ENCODE measurements at regions not wholly inside any gene's neighbourhood (a gene's known extent, or its start where the extent isn't known, plus 50 kb on each side); places are given as distances from the start of the nearest gene placed in this dataset.
"Not testable (repeated sequence)": the region's sequence is repeated elsewhere in the genome, so short reads cannot be mapped to it uniquely, and the experiment has no call there.

GRCh38 chr2:153403940-153404339 is 74.6 kb downstream of the RPRM start:
- in situ Hi-C loops (cut with HindIII; ENCODE audit: low sequenced_read_pairs) = no loop called here
- DNase-seq (ENCODE audit: low read depth) = no peak
- TF ChIP-seq, protein P1, sequence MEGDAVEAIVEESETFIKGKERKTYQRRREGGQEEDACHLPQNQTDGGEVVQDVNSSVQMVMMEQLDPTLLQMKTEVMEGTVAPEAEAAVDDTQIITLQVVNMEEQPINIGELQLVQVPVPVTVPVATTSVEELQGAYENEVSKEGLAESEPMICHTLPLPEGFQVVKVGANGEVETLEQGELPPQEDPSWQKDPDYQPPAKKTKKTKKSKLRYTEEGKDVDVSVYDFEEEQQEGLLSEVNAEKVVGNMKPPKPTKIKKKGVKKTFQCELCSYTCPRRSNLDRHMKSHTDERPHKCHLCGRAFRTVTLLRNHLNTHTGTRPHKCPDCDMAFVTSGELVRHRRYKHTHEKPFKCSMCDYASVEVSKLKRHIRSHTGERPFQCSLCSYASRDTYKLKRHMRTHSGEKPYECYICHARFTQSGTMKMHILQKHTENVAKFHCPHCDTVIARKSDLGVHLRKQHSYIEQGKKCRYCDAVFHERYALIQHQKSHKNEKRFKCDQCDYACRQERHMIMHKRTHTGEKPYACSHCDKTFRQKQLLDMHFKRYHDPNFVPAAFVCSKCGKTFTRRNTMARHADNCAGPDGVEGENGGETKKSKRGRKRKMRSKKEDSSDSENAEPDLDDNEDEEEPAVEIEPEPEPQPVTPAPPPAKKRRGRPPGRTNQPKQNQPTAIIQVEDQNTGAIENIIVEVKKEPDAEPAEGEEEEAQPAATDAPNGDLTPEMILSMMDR (IDR thresholded peaks at IDR 0.05; ENCODE audit: low read depth, low read length, missing control alignments) = no peak
- H3K4me3 ChIP-seq (ENCODE audit: low read depth, low read length) = no peak overlapping the region

DNA sequence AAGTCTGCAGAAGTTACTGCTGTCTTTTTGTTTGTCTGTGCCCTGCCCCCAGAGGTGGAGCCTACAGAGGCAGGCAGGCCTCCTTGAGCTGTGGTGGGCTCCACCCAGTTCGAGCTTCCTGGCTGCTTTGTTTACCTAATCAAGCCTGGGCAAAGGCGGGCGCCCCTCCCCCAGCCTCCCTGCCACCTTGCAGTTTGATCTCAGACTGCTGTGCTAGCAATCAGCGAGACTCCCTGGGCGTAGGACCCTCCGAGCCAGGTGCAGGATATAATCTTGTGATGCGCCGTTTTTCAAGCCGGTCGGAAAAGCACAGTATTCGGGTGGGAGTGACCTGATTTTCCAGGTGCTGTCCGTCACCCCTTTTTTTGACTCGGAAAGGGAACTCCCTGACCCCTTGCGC is 75.2 kb downstream of the RPRM start:
- H3K4me3 ChIP-seq (ENCODE audit: low read depth, low read length); DNase-seq (ENCODE audit: low read depth); in situ Hi-C loops (cut with HindIII; ENCODE audit: low sequenced_read_pairs): not testable (repeated sequence)

DNA sequence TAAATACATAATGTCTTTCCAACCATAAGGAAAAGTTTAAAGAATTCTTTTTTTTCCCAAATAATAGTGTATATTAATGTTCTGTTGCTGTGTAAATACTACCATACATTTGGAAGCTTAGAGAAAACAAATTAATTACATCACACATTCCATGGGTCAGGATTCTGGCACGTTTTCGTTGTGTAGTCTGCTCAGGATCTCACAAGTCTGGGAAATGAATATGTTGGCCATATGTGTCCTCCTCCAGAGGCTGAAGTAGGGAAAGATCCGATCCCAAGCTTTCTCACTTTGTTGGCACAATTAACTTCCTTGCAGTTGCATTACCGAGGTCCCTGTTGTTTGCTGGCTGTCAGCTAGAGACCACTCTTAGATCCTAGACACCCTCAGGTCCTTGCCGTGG is 83.9 kb downstream of the RPRM start:
- H3K4me3 ChIP-seq (ENCODE audit: low read depth, low read length) = no peak overlapping the region

GRCh38 chr2:153394247-153394646 is 84.3 kb downstream of the RPRM start:
- DNase-seq (ENCODE audit: low read depth) = no peak
- in situ Hi-C loops (cut with HindIII; ENCODE audit: low sequenced_read_pairs) = no loop called here
- TF ChIP-seq, protein P1 (IDR thresholded peaks at IDR 0.05; ENCODE audit: low read depth, low read length, missing control alignments) = no peak
- no peak overlapping the region for H3K4me3 ChIP-seq (ENCODE audit: low read depth, low read length)

More for the DNA sequence above, 83.9 kb downstream of the RPRM start:
- in situ Hi-C loops (cut with HindIII; ENCODE audit: low sequenced_read_pairs) = no loop called here
- no peak for DNase-seq (ENCODE audit: low read depth)
- TF ChIP-seq, protein P1 (IDR thresholded peaks at IDR 0.05; ENCODE audit: low read depth, low read length, missing control alignments) = no peak

DNA sequence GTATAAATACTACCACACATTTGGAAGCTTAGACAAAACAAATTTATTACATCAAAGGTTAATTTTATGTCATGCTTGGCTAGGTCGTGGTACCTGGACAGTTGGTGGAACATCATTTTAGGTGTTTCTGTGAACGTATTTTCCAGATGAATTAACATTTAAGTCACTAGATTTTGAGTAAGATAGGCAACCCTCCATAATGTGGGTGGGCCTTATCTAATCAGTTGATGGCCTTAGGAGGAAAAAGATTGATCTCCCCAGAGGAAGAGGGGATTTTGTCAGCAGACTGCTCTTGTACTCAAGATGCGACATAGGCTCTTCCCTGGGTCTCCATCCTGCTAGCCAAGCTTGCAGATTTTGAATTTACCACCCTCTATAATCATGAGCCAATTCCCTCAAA is 85.0 kb downstream of the RPRM start:
- H3K4me3 ChIP-seq (ENCODE audit: low read depth, low read length) = no peak overlapping the region
- DNase-seq (ENCODE audit: low read depth) = no peak
- in situ Hi-C loops (cut with HindIII; ENCODE audit: low sequenced_read_pairs) = no loop called here
- TF ChIP-seq, protein P1 (IDR thresholded peaks at IDR 0.05; ENCODE audit: low read depth, low read length, missing control alignments) = no peak

- DNase-seq (ENCODE audit: low read depth) = no peak
- H3K4me3 ChIP-seq (ENCODE audit: low read depth, low read length) = no peak overlapping the region
- in situ Hi-C loops (cut with HindIII; ENCODE audit: low sequenced_read_pairs) = no loop called here
- TF ChIP-seq, protein P1 (IDR thresholded peaks at IDR 0.05; ENCODE audit: low read depth, low read length, missing control alignments) = no peak
Measured at GRCh38 chr2:153391131-153391530, 87.4 kb downstream of the RPRM start.

GRCh38 chr2:153388246-153388645 is 90.3 kb downstream of the RPRM start:
- TF ChIP-seq, protein P1 (IDR thresholded peaks at IDR 0.05; ENCODE audit: low read depth, low read length, missing control alignments) = no peak
- peak; percentile 58 for DNase-seq (ENCODE audit: low read depth)
- in situ Hi-C loops (cut with HindIII; ENCODE audit: low sequenced_read_pairs) = no loop called here
- no peak overlapping the region for H3K4me3 ChIP-seq (ENCODE audit: low read depth, low read length)

Measured in astrocyte of the cerebellum (primary cell).